ENCODE measurements at regions not wholly inside any gene's neighbourhood (a gene's known extent, or its start where the extent isn't known, plus 50 kb on each side); places are given as distances from the start of the nearest gene placed in this dataset.

GRCh38 chr13:112145551-112146360, 78.8 kb downstream of the SOX1 start:
- no peak for TF ChIP-seq RAD21 (conservative IDR thresholded peaks at IDR 0.05)
- TF ChIP-seq REST (IDR thresholded peaks at IDR 0.05; ENCODE audit: borderline replicate concordance) = peak; percentile 96
- no peak for TF ChIP-seq CTCF (IDR thresholded peaks at IDR 0.05; ENCODE audit: poor library complexity, severe bottlenecking)
- no peaks in the 10 kb centered on the region for H3K27me3 ChIP-seq (ENCODE audit: insufficient read depth, low read depth, low read length)

GRCh38 chr13:112150352-112150751, 83.4 kb downstream of the SOX1 start:
- no peak overlapping the region for H3K4me3 ChIP-seq (ENCODE audit: low read length)
- H3K9ac ChIP-seq (ENCODE audit: low read length) = no peak overlapping the region
- no peaks in the 10 kb centered on the region for H3K79me2 ChIP-seq (replicated peaks; ENCODE audit: insufficient read depth, low read length)
- no peaks in the 10 kb centered on the region for H3K9me3 ChIP-seq (ENCODE audit: low read length)
- no peaks in the 10 kb centered on the region for H4K20me1 ChIP-seq (ENCODE audit: insufficient read depth)
- H2AFZ ChIP-seq (ENCODE audit: low read depth, low read length) = no peak overlapping the region
- H3F3A ChIP-seq (ENCODE audit: insufficient read depth, low read length, poor library complexity, severe bottlenecking) = no peaks in the 10 kb centered on the region
- no peaks in the 10 kb centered on the region for H3K27me3 ChIP-seq (ENCODE audit: insufficient read depth, low read depth, low read length)
- no peak overlapping the region for H3K27ac ChIP-seq (ENCODE audit: low read length)
- H3K4me2 ChIP-seq (ENCODE audit: low read length) = no peak overlapping the region
- no peaks in the 10 kb centered on the region for H3K36me3 ChIP-seq (ENCODE audit: insufficient read depth, low read length)
- TF ChIP-seq EZH2 (IDR thresholded peaks at IDR 0.05; ENCODE audit: borderline replicate concordance, insufficient read depth, low read length, poor library complexity, severe bottlenecking) = no peak
- no peak for TF ChIP-seq CTCF (IDR thresholded peaks at IDR 0.05; ENCODE audit: poor library complexity, severe bottlenecking)
- no peak for TF ChIP-seq MXI1 (conservative IDR thresholded peaks at IDR 0.05; ENCODE audit: poor library complexity, severe bottlenecking)
- TF ChIP-seq TAF1 (IDR thresholded peaks at IDR 0.05; ENCODE audit: low read depth) = no peak
- no peak for TF ChIP-seq RAD21 (conservative IDR thresholded peaks at IDR 0.05)
- no peak for TF ChIP-seq POLR2AphosphoS5 (IDR thresholded peaks at IDR 0.05)
- no peak for TF ChIP-seq EP300 (conservative IDR thresholded peaks at IDR 0.05; ENCODE audit: poor library complexity, severe bottlenecking)
- no peak for TF ChIP-seq REST (IDR thresholded peaks at IDR 0.05; ENCODE audit: borderline replicate concordance)
- no peak for TF ChIP-seq SMC3 (conservative IDR thresholded peaks at IDR 0.05; ENCODE audit: poor library complexity)
- no peaks in the 10 kb centered on the region for H3K9me2 ChIP-seq (ENCODE audit: insufficient read depth, low read length)

More at GRCh38 chr13:112145551-112146360, 78.8 kb downstream of the SOX1 start:
- no peak overlapping the region for H3K9ac ChIP-seq (ENCODE audit: low read length)
- no peak overlapping the region for H2AFZ ChIP-seq (ENCODE audit: low read depth, low read length)
- no peaks in the 10 kb centered on the region for H3K9me2 ChIP-seq (ENCODE audit: insufficient read depth, low read length)
- H4K20me1 ChIP-seq (ENCODE audit: insufficient read depth) = no peaks in the 10 kb centered on the region
- H3K79me2 ChIP-seq (replicated peaks; ENCODE audit: insufficient read depth, low read length) = no peaks in the 10 kb centered on the region
- H3K9me3 ChIP-seq (ENCODE audit: low read length) = no peaks in the 10 kb centered on the region
- no peaks in the 10 kb centered on the region for H3F3A ChIP-seq (ENCODE audit: insufficient read depth, low read length, poor library complexity, severe bottlenecking)
- no peak overlapping the region for H3K4me3 ChIP-seq (ENCODE audit: low read length)
- H3K36me3 ChIP-seq (ENCODE audit: insufficient read depth, low read length) = no peaks in the 10 kb centered on the region
- H3K4me2 ChIP-seq (ENCODE audit: low read length) = no peak overlapping the region
- H3K27ac ChIP-seq (ENCODE audit: low read length) = no peak overlapping the region

All from neural cell (in vitro differentiated cells).